ENCODE measurements at regions not wholly inside any gene's neighbourhood (a gene's known extent, or its start where the extent isn't known, plus 50 kb on each side); places are given as distances from the start of the nearest gene placed in this dataset.

- DNase-seq (ENCODE audit: low read depth), result no peak
Observed at GRCh38 chr4:54543088-54543795, 114.5 kb upstream of the KIT start.

GRCh38 chr4:54545663-54546424 lies 111.9 kb upstream of the KIT start:
- no peak for DNase-seq (ENCODE audit: low read depth)

- no peak for DNase-seq (ENCODE audit: low read depth)
Observed at GRCh38 chr4:54547299-54548097, 110.3 kb upstream of the KIT start.

- DNase-seq (ENCODE audit: low read depth), result no peak
Observed at GRCh38 chr4:54548098-54548620, 109.6 kb upstream of the KIT start.

GRCh38 chr4:54548831-54549460 lies 108.8 kb upstream of the KIT start:
- DNase-seq (ENCODE audit: low read depth), result no peak

- peak; percentile 69 for DNase-seq (ENCODE audit: low read depth)
Observed at GRCh38 chr4:54550395-54551171, 107.2 kb upstream of the KIT start.

GRCh38 chr4:54553001-54553400 lies 104.8 kb upstream of the KIT start:
- DNase-seq (ENCODE audit: low read depth), result no peak

- no peak for DNase-seq (ENCODE audit: low read depth)
Observed at GRCh38 chr4:54554339-54554990, 103.3 kb upstream of the KIT start.

- DNase-seq (ENCODE audit: low read depth), result no peak
Observed at GRCh38 chr4:54556051-54556450, 101.7 kb upstream of the KIT start.

GRCh38 chr4:54556587-54556986 lies 101.2 kb upstream of the KIT start:
- DNase-seq (ENCODE audit: low read depth), result no peak

GRCh38 chr4:54558889-54559677 lies 98.7 kb upstream of the KIT start:
- DNase-seq (ENCODE audit: low read depth), result peak; percentile 98

- no peak for DNase-seq (ENCODE audit: low read depth)
Observed at GRCh38 chr4:54560513-54560912, 97.2 kb upstream of the KIT start.

- no peak for DNase-seq (ENCODE audit: low read depth)
Observed at GRCh38 chr4:54561940-54562339, 95.8 kb upstream of the KIT start.

- no peak for DNase-seq (ENCODE audit: low read depth)
Observed at GRCh38 chr4:54566608-54567007, 91.1 kb upstream of the KIT start.

- no peak for DNase-seq (ENCODE audit: low read depth)
Observed at GRCh38 chr4:54567327-54567726, 90.4 kb upstream of the KIT start.

- DNase-seq (ENCODE audit: low read depth), result peak; percentile 82
Observed at GRCh38 chr4:54568184-54568583, 89.6 kb upstream of the KIT start.

GRCh38 chr4:54570822-54571221 lies 86.9 kb upstream of the KIT start:
- DNase-seq (ENCODE audit: low read depth), result no peak

- no peak for DNase-seq (ENCODE audit: low read depth)
Observed at GRCh38 chr4:54571293-54572151, 86.2 kb upstream of the KIT start.

GRCh38 chr4:54572152-54572542 lies 85.6 kb upstream of the KIT start:
- no peak for DNase-seq (ENCODE audit: low read depth)

Data from renal cortical epithelial cell (primary cell).